Adrenal gland (tissue), 9 donors: ENCODE measurements at regions not wholly inside any gene's neighbourhood (a gene's known extent, or its start where the extent isn't known, plus 50 kb on each side); places are given as distances from the start of the nearest gene placed in this dataset.

Experiments
- DNase-seq, 7 donors: peaks; one replicate each; pipeline ENCODE4 v3.0.0-alpha.2; 2019 to 2020
- H3K27ac ChIP-seq, 5 donors: fragments of 200-600 bp; sonication (generic) in 4 of 5; 1 replicate in 3 of 5; 2 replicates in 2 of 5; pipeline versions ENCODE4 v1.5.1 to v1.8.0; 2016 to 2020; ENCODE audit warnings: mild to moderate bottlenecking in 1 of 5
- H3K27me3 ChIP-seq: fragments of 200-600 bp; 2 replicates; pipeline ENCODE4 v1.8.0; 2021
- H3K36me3 ChIP-seq, 2 donors: fragments of 200-600 bp; replicated peaks in 1 of 2; 1 replicate in 1 of 2; 2 replicates in 1 of 2; pipeline versions ENCODE4 v1.5.1 to v1.8.0; 2018 to 2022
- H3K4me1 ChIP-seq, 2 donors: fragments of 200-600 bp; replicated peaks in 1 of 2; 1 replicate in 1 of 2; 2 replicates in 1 of 2; pipeline versions ENCODE4 v1.5.1 to v1.8.0; 2018 to 2021
- H3K4me3 ChIP-seq, 4 donors: fragments of 200-600 bp; sonication (generic) in 3 of 4; one replicate each; pipeline ENCODE4 v1.5.1; 2016 to 2018
- H3K9me3 ChIP-seq, 3 donors: fragments of 200-600 bp; sonication (generic) in 1 of 3; replicated peaks in 1 of 3; 1 replicate in 2 of 3; 2 replicates in 1 of 3; pipeline versions ENCODE4 v1.5.1 to v1.8.0; 2016 to 2021
- POLR2A ChIP-seq, 2 donors: fragments of 450-650 bp; IDR thresholded peaks; one replicate each; pipeline ENCODE4 v1.6.1; 2017; ENCODE audit warnings: antibody characterized with exemption in 2 of 2, mild to moderate bottlenecking in 2 of 2, moderate library complexity in 1 of 2
- WGBS, 4 donors: extraction: QIAGEN DNeasy Blood & Tissue Kit in 2 of 4; methylation state at CpG; one replicate each; pipeline versions ENCODE4 v1.1.5 to v1.1.7; 2013 to 2017; 5-methylcytosine and 5-hydroxymethylcytosine counted together
- intact Hi-C, 2 donors: fragments of 100-400 bp; cut with DNase I; formaldehyde crosslinking; loops; one replicate each; pipeline versions ENCODE4 v1.14.1 to v1.15.0; 2022 to 2023
- TF ChIP-seq, protein P1 (sequence below), 6 experiments: fragments of 450-650 bp in 4 of 6; fragments of 200-600 bp in 2 of 6; sonication (generic) in 1 of 6; IDR thresholded peaks; 1 replicate in 5 of 6; 2 replicates in 1 of 6; pipeline versions ENCODE4 v1.5.1 to v1.8.0; 2016 to 2021; ENCODE audit warnings: antibody characterized with exemption in 6 of 6, mild to moderate bottlenecking in 2 of 6, moderate library complexity in 1 of 6
- donor health status: healthy with polysubstance abuse.
- donor health status: Bipolar disorder and iron deficiency.
- donor health status: DM: yes; HTN: yes; CAD: no.
- donor health status: DM: no; HTN: no; CAD: no.
- donor health status: DM: no; HTN: no; CAD: no.

DNA sequence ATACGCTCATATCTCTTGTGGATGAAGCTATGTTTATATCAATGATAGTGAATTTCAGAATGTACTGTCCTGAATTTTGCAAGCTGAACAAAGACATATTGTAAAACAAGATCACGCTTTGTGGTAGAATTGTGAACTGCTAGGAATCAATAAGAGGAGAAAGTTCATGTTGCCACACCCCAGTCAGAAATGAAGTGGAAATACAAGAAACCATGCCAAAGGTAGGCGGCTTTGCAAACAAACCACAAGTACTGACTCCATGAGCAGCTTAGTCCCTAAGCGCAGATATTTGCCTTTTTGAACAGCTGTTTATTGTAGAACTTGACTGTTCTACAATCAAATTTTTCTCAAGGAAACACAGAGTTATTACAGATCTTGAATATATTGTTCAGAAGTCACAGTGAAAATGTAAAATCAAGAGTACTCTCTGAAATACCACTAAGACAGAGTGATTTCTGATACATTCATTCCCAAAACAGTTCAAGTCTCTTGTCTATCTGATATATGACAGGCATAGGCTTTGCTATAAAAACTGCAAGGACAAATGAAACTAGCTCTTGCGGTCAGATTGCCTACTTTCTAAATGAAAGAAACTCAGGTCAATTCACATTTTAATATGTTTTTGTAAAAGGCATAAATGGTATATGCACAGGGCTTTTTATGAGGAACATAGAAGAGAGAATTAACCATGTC lies 120.9 kb upstream of the CDH19 start:
- TF ChIP-seq POLR2A (IDR thresholded peaks at IDR 0.05), result no peak
- TF ChIP-seq, protein P1, sequence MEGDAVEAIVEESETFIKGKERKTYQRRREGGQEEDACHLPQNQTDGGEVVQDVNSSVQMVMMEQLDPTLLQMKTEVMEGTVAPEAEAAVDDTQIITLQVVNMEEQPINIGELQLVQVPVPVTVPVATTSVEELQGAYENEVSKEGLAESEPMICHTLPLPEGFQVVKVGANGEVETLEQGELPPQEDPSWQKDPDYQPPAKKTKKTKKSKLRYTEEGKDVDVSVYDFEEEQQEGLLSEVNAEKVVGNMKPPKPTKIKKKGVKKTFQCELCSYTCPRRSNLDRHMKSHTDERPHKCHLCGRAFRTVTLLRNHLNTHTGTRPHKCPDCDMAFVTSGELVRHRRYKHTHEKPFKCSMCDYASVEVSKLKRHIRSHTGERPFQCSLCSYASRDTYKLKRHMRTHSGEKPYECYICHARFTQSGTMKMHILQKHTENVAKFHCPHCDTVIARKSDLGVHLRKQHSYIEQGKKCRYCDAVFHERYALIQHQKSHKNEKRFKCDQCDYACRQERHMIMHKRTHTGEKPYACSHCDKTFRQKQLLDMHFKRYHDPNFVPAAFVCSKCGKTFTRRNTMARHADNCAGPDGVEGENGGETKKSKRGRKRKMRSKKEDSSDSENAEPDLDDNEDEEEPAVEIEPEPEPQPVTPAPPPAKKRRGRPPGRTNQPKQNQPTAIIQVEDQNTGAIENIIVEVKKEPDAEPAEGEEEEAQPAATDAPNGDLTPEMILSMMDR (IDR thresholded peaks at IDR 0.05), result no peak

DNA sequence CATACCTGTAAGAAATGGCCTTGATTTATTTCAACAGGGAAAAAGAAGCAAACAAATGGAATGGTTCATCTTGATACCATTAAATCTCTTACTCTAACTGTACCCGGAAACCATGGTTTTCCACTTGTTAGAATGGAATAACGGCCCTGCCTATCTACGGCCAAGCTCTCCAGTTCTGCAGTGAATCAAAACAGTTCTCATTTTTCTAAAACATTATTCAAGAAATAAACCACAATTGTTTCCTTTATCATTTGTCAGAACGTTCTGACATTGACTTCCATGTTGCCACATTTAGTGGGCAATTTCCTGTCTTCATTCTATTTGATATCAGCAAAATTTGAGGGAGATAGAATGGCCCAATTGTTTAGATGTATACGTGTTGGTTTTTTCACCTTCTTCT lies 118.8 kb upstream of the CDH19 start:
- Histone ChIP-seq H3K27ac (no peak overlapping the region), H3K4me1 (no peaks in the 10 kb centered on the region), H3K4me3 (no peak overlapping the region), H3K27me3 (no peaks in the 10 kb centered on the region), H3K36me3 (no peaks in the 10 kb centered on the region), H3K9me3 (no peaks in the 10 kb centered on the region)
- no peak for DNase-seq
- TF ChIP-seq, protein P1 (IDR thresholded peaks at IDR 0.05), result no peak
- TF ChIP-seq POLR2A (IDR thresholded peaks at IDR 0.05), result no peak
- 59 to 69% (median 62%) methylated on average over 5 of the region's 5 CpGs for WGBS, 4 donors
- intact Hi-C loops, result no loop called here

More for the DNA sequence above, 120.9 kb upstream of the CDH19 start:
- Histone ChIP-seq H3K9me3 (no peaks in the 10 kb centered on the region), H3K27me3 (no peaks in the 10 kb centered on the region), H3K4me1 (no peaks in the 10 kb centered on the region), H3K27ac (no peak overlapping the region), H3K4me3 (no peak overlapping the region), H3K36me3 (no peaks in the 10 kb centered on the region)
- WGBS, 4 donors, result 61 to 74% (median 64%) methylated on average over 4 to 5 of the region's 5 CpGs
- no peak for DNase-seq
- intact Hi-C loops, result no loop called here

DNA sequence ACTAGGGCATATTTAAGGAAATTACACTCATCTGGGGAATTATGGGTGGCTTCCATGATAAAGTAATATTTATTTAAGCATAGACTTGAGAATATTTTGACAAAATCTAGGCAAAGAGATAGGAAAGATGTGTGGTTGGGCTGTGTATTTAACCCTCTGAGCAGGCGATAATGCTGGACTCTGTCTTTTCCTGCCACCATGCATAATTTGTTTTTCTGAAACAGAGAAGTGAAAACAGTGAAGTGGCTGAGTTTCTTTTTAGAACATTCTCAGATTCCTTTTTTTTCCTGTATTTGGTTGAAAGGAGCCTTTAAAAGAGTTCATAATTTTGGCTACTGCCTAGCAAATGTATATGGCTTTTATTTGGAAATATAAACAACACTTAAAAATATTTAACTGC lies 104.8 kb upstream of the CDH19 start:
- DNase-seq, result no peak
- TF ChIP-seq POLR2A (IDR thresholded peaks at IDR 0.05), result no peak
- TF ChIP-seq, protein P1 (IDR thresholded peaks at IDR 0.05), result no peak
- no peaks in the 10 kb centered on the region for H3K4me1 ChIP-seq
- H3K27ac ChIP-seq, result no peak overlapping the region
- no peaks in the 10 kb centered on the region for H3K36me3 ChIP-seq
- no peaks in the 10 kb centered on the region for H3K27me3 ChIP-seq
- 37 to 63% (median 57%) methylated on average over 1 of the region's 1 CpG for WGBS, 4 donors
- H3K9me3 ChIP-seq, result no peaks in the 10 kb centered on the region
- intact Hi-C loops, result no loop called here
- no peak overlapping the region for H3K4me3 ChIP-seq

DNA sequence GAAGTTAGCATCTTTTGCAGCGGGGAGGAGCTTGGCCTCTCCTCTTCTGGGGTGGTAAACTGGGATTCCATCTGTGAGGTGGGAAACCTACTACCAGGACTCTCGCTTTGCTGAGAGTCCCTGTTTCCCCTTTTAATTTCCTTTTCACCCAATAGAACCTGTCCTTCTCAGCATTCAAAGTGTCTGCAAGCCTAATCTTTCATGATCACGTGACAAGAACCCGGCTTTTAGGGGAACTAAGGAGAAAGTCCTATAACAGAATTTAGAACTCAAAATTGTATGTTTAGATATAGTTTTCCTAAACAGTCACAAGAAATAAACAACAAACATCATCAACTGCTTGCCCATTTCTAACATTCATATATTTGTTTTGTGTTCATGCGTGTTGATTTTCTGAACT lies 103.6 kb upstream of the CDH19 start:
- H3K36me3 ChIP-seq, result no peaks in the 10 kb centered on the region
- DNase-seq, result no peak
- H3K4me1 ChIP-seq, result no peaks in the 10 kb centered on the region
- 80 to 86% (median 83%) methylated on average over 5 of the region's 5 CpGs for WGBS, 4 donors
- H3K27me3 ChIP-seq, result no peaks in the 10 kb centered on the region
- intact Hi-C loops, result no loop called here
- H3K9me3 ChIP-seq, result no peaks in the 10 kb centered on the region
- no peak overlapping the region for H3K27ac ChIP-seq
- no peak overlapping the region for H3K4me3 ChIP-seq
- no peak for TF ChIP-seq POLR2A (IDR thresholded peaks at IDR 0.05)
- TF ChIP-seq, protein P1 (IDR thresholded peaks at IDR 0.05), result no peak
